CD8-positive, alpha-beta memory T cell (primary cell): ENCODE measurements at regions not wholly inside any gene's neighbourhood (a gene's known extent, or its start where the extent isn't known, plus 50 kb on each side); places are given as distances from the start of the nearest gene placed in this dataset.

ENCODE experiments used
- CTCF ChIA-PET: fragments of 350-600 bp; sonication (Branson Sonifier 250); formaldehyde crosslinking; loops from one replicate; lab custom pipeline; 2021; ENCODE audit warnings: antibody characterized with exemption; lab: Charles Lee
- POLR2A ChIA-PET: fragments of 350-600 bp; sonication (Branson Sonifier 250); formaldehyde crosslinking; loops from one replicate; lab custom pipeline; 2021; ENCODE audit warnings: antibody characterized with exemption; lab: Charles Lee
- DNase-seq, 5 donors: peaks; one replicate each; pipeline versions ENCODE4 v3.0.0 to v3.0.0-alpha.2; 2020 to 2022; ENCODE audit warnings: mixed read lengths in 1 of 5
- H3K27ac ChIP-seq: one replicate; pipeline ENCODE4 v1.7.0; 2013; ENCODE audit warnings: low read depth, mild to moderate bottlenecking, low read length, moderate library complexity
- H3K27me3 ChIP-seq: 2 replicates; pipeline ENCODE4 v1.7.0; 2013; ENCODE audit warnings: low read length, mild to moderate bottlenecking; ENCODE audit not compliant: insufficient read depth, poor library complexity, severe bottlenecking
- H3K36me3 ChIP-seq: 2 replicates; pipeline ENCODE4 v1.7.0; 2013; ENCODE audit warnings: mild to moderate bottlenecking, low read length, moderate library complexity; ENCODE audit not compliant: insufficient read depth
- H3K4me1 ChIP-seq: 2 replicates; pipeline ENCODE4 v1.7.0; 2013; ENCODE audit warnings: mild to moderate bottlenecking, low read length, moderate library complexity; ENCODE audit not compliant: insufficient read depth
- H3K4me3 ChIP-seq: 2 replicates; pipeline ENCODE4 v1.7.0; 2013; ENCODE audit warnings: mild to moderate bottlenecking, low read length
- H3K9me3 ChIP-seq: 2 replicates; pipeline ENCODE4 v1.7.0; 2013; ENCODE audit warnings: mild to moderate bottlenecking, low read length
- H3K27ac Mint-ChIP-seq, 8 donors: one replicate each; pipeline ENCODE4 v1.8.0; 2020 to 2021; ENCODE audit warnings: mixed read lengths in 8 of 8, mild to moderate bottlenecking in 6 of 8, inconsistent platforms in 3 of 8, moderate library complexity in 3 of 8
- H3K27me3 Mint-ChIP-seq, 2 donors: one replicate each; pipeline ENCODE4 v1.8.0; 2020 to 2021; ENCODE audit warnings: mixed read lengths in 2 of 2, mild to moderate bottlenecking in 1 of 2, moderate library complexity in 1 of 2
- H3K36me3 Mint-ChIP-seq, 3 donors: one replicate each; pipeline ENCODE4 v1.8.0; 2020 to 2021; ENCODE audit warnings: mixed read lengths in 3 of 3, inconsistent platforms in 1 of 3, mild to moderate bottlenecking in 1 of 3
- H3K4me1 Mint-ChIP-seq, 3 donors: one replicate each; pipeline ENCODE4 v1.8.0; 2020 to 2021; ENCODE audit warnings: mixed read lengths in 3 of 3, inconsistent platforms in 1 of 3, mild to moderate bottlenecking in 1 of 3
- H3K4me3 Mint-ChIP-seq, 7 donors: one replicate each; pipeline ENCODE4 v1.8.0; 2020 to 2021; ENCODE audit warnings: mixed read lengths in 7 of 7, mild to moderate bottlenecking in 6 of 7, moderate library complexity in 4 of 7, inconsistent platforms in 2 of 7
- H3K9me3 Mint-ChIP-seq, 5 donors: one replicate each; pipeline ENCODE4 v1.8.0; 2020 to 2022; ENCODE audit warnings: mixed read lengths in 5 of 5, mild to moderate bottlenecking in 3 of 5, moderate library complexity in 2 of 5, inconsistent platforms in 1 of 5

DNA sequence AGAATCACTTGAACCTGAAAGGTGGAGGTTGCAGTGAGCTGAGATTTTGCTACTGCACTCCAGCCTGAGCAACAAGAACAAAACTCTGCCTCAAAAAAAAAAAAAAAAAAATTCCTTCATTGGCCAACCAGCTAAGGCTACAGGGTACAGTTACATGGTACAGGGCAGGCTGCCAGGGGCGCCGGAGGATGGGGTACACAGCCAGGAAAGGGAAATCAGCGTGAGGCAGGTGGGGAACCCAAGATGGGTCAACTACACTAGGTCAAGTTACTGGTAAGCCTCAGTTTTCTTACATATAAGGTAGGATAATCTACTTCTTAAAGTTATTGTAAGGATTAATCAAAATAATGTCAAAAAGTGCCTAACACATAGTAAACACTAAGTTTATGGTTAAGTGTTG is 69.6 kb upstream of the KCNK12 start:
- H3K9me3 Mint-ChIP-seq: no peaks in the 10 kb centered on the region
- peak overlapping the region in 1 of 8 donors; percentile 16 for H3K27ac Mint-ChIP-seq
- DNase-seq: no peak
- Histone ChIP-seq H3K27ac (no peak overlapping the region), H3K27me3 (no peaks in the 10 kb centered on the region), H3K9me3 (no peaks in the 10 kb centered on the region), H3K4me1 (no peaks in the 10 kb centered on the region), H3K4me3 (no peak overlapping the region), H3K36me3 (no peaks in the 10 kb centered on the region)
- ChIA-PET POLR2A (no interaction called here), CTCF (no interaction called here)
- H3K4me3 Mint-ChIP-seq: no peak overlapping the region
- H3K36me3 Mint-ChIP-seq: no peaks in the 10 kb centered on the region
- H3K4me1 Mint-ChIP-seq: no peaks in the 10 kb centered on the region
- H3K27me3 Mint-ChIP-seq: peaks cover 0 to 6% of the 10 kb centered on the region in 2 donors

GRCh38 chr2:47639467-47639866 is 68.7 kb upstream of the KCNK12 start:
- H3K27ac Mint-ChIP-seq: no peak overlapping the region
- no peak overlapping the region for H3K27ac ChIP-seq
- H3K36me3 ChIP-seq: no peaks in the 10 kb centered on the region
- H3K36me3 Mint-ChIP-seq: no peaks in the 10 kb centered on the region
- H3K4me3 ChIP-seq: no peak overlapping the region
- ChIA-PET CTCF (no interaction called here), POLR2A (no interaction called here)
- no peak for DNase-seq
- no peaks in the 10 kb centered on the region for H3K4me1 ChIP-seq
- no peaks in the 10 kb centered on the region for H3K9me3 Mint-ChIP-seq
- peaks cover 0 to 6% of the 10 kb centered on the region in 2 donors for H3K27me3 Mint-ChIP-seq
- H3K4me1 Mint-ChIP-seq: no peaks in the 10 kb centered on the region
- H3K9me3 ChIP-seq: no peaks in the 10 kb centered on the region
- H3K4me3 Mint-ChIP-seq: no peak overlapping the region
- H3K27me3 ChIP-seq: no peaks in the 10 kb centered on the region

DNA sequence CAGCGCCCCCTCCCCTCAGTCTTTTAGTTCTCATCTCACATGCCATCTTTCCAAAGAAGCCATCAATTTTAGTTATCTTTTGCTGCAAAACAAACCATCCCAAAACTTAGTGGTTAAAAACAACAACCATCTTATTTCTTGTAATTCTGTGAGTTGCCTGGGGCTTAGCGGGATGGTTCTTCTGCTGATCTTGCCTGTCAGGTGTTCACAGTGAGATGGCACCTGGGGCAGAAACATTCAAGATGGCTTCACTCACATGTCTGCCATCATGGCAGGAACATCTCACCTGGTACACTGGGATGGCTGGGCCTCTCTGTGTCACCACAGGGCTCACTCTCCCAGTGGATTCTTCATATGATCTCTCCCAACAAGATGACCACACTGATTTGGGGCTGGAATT is 67.6 kb upstream of the KCNK12 start:
- H3K36me3 Mint-ChIP-seq: no peaks in the 10 kb centered on the region
- ChIA-PET CTCF (no interaction called here), POLR2A (no interaction called here)
- no peak overlapping the region for H3K27ac Mint-ChIP-seq
- no peaks in the 10 kb centered on the region for H3K9me3 Mint-ChIP-seq
- H3K4me1 Mint-ChIP-seq: no peaks in the 10 kb centered on the region
- Histone ChIP-seq H3K36me3 (no peaks in the 10 kb centered on the region), H3K27ac (no peak overlapping the region), H3K4me1 (no peaks in the 10 kb centered on the region), H3K9me3 (no peaks in the 10 kb centered on the region), H3K27me3 (no peaks in the 10 kb centered on the region), H3K4me3 (no peak overlapping the region)
- no peak overlapping the region for H3K4me3 Mint-ChIP-seq
- DNase-seq: no peak
- H3K27me3 Mint-ChIP-seq: peaks cover 0 to 8% of the 10 kb centered on the region in 2 donors

DNA sequence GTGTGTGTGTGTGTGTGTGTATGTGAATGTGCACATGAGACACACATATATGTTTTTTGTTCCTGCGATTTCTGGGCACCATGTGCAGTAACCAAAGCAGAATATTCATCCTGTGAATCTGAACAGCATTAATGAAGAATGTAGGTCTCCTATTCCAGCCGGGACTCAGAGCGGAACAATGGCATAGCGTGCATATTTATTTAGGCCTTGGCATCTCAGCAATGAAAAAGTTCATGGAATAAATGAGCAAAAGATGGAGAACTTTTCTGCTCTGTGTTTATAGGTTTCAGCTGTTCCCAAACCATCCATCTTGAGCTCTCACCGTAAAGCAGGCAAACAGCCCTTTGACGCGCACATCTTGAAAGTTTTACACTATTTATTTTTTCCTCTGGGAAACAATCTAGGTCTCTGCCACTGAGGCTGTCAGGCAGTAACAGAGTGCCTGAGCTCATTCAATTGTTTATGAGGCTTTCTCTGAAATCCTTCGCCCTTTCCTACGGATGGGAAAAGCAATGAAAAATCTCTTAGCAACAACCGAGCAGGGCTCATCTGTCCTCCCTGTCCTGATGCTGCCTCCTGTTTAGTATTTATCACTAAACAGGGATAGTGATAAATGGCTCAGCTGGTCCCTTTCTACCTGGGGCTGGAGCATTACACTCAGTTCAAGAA is 65.9 kb upstream of the KCNK12 start:
- no peak overlapping the region for H3K4me3 ChIP-seq
- no peaks in the 10 kb centered on the region for H3K4me1 Mint-ChIP-seq
- H3K27me3 ChIP-seq: no peaks in the 10 kb centered on the region
- no peak overlapping the region for H3K27ac ChIP-seq
- no peak for DNase-seq
- no peak overlapping the region for H3K27ac Mint-ChIP-seq
- H3K9me3 Mint-ChIP-seq: no peaks in the 10 kb centered on the region
- no peaks in the 10 kb centered on the region for H3K36me3 ChIP-seq
- no peaks in the 10 kb centered on the region for H3K36me3 Mint-ChIP-seq
- CTCF ChIA-PET: no interaction called here
- peaks cover 0 to 5% of the 10 kb centered on the region in 2 donors for H3K27me3 Mint-ChIP-seq
- no peak overlapping the region for H3K4me3 Mint-ChIP-seq
- no peaks in the 10 kb centered on the region for H3K4me1 ChIP-seq
- no peaks in the 10 kb centered on the region for H3K9me3 ChIP-seq
- POLR2A ChIA-PET: no interaction called here

DNA sequence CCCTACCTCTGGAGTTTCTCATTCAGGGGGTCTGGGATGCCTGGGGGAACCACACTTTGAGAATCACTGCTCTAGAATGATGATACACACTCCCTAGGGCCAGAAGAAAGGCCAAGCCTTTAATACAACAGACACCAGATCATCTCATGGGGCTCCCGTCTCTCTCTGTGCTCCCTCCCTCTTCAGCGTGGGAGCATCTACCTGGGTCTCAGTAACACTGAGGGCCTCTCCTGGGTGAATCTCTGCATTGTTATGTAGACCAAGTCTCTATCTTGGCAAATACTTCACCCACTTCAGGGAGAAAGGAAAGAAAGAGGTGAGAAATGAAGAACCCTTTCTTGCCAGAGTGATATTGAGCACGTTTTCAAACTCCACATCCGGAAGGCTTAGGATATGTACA is 65.4 kb upstream of the KCNK12 start:
- no peaks in the 10 kb centered on the region for H3K27me3 ChIP-seq
- no peaks in the 10 kb centered on the region for H3K36me3 ChIP-seq
- Mint-ChIP-seq H3K36me3 (no peaks in the 10 kb centered on the region), H3K27ac (no peak overlapping the region), H3K27me3 (peaks cover 0 to 5% of the 10 kb centered on the region in 2 donors), H3K4me3 (no peak overlapping the region), H3K9me3 (no peaks in the 10 kb centered on the region), H3K4me1 (no peaks in the 10 kb centered on the region)
- CTCF ChIA-PET: no interaction called here
- POLR2A ChIA-PET: no interaction called here
- DNase-seq: no peak
- no peak overlapping the region for H3K4me3 ChIP-seq
- no peak overlapping the region for H3K27ac ChIP-seq
- no peaks in the 10 kb centered on the region for H3K4me1 ChIP-seq
- no peaks in the 10 kb centered on the region for H3K9me3 ChIP-seq

DNA sequence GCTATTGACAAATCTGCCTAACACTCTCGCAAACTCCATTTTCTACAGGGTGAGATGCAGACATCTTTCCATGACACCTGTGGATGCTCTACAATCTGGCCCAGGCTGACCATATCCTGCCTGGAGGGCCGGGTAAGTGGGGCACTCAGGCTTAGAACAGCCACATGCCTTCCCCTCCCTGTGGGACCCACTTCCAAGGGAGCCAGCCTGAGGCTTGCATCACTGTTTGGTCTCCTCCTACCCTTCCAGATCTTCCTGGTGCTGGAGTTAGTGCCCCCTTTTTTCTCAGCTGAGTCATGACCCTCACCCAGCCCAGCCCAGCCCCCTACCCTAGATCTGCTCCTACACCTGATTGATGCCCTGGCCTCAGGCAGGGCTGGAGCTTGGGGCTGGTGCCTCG is 62.0 kb upstream of the KCNK12 start:
- ChIA-PET CTCF (no interaction called here), POLR2A (no interaction called here)
- Histone ChIP-seq H3K9me3 (no peaks in the 10 kb centered on the region), H3K4me1 (no peaks in the 10 kb centered on the region), H3K27ac (no peak overlapping the region), H3K27me3 (no peaks in the 10 kb centered on the region), H3K4me3 (no peak overlapping the region), H3K36me3 (no peaks in the 10 kb centered on the region)
- Mint-ChIP-seq H3K27ac (no peak overlapping the region), H3K27me3 (peaks cover 5 to 7% of the 10 kb centered on the region in 2 donors), H3K4me3 (no peak overlapping the region), H3K9me3 (no peaks in the 10 kb centered on the region), H3K4me1 (no peaks in the 10 kb centered on the region), H3K36me3 (no peaks in the 10 kb centered on the region)
- DNase-seq: no peak

DNA sequence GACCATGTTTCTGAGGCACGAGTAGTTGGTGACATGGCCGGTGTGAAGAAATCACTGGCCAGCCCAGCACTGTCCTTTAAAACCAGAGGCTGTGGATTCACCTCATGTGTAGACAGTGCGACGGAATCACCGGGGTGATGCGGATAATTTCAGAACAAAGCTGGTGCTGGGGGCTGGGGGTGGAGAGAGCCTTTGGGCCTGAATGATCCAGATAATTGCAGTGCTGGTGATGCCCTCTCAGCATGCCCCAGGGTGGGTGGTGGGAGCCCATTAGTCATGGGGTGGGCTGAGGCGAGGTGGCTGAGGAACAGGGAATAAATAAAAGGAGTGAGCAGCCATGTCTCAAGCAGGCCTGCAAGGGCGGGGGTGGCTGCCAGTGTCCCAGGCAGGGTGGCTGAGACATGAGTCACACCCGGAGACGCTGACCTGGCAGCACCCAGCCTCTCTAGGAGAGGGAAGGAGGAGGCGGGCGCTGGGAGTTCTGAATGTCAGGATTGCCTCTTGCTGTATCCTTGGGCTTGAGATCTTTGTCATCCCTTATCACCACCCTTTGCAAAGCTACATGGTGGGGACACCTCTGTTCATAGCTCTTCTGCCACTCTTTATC is 61.1 kb upstream of the KCNK12 start:
- no peaks in the 10 kb centered on the region for H3K9me3 Mint-ChIP-seq
- ChIA-PET CTCF (no interaction called here), POLR2A (no interaction called here)
- Histone ChIP-seq H3K4me1 (no peaks in the 10 kb centered on the region), H3K27ac (no peak overlapping the region), H3K9me3 (no peaks in the 10 kb centered on the region), H3K27me3 (no peaks in the 10 kb centered on the region), H3K4me3 (no peak overlapping the region), H3K36me3 (no peaks in the 10 kb centered on the region)
- no peak overlapping the region for H3K4me3 Mint-ChIP-seq
- no peaks in the 10 kb centered on the region for H3K36me3 Mint-ChIP-seq
- no peak for DNase-seq
- H3K4me1 Mint-ChIP-seq: no peaks in the 10 kb centered on the region
- peaks cover 5 to 13% of the 10 kb centered on the region in 2 donors for H3K27me3 Mint-ChIP-seq
- H3K27ac Mint-ChIP-seq: no peak overlapping the region

- H3K4me1 ChIP-seq: no peaks in the 10 kb centered on the region
- no peaks in the 10 kb centered on the region for H3K36me3 ChIP-seq
- no peak overlapping the region for H3K27ac ChIP-seq
- POLR2A ChIA-PET: no interaction called here
- Mint-ChIP-seq H3K4me1 (no peaks in the 10 kb centered on the region), H3K9me3 (no peaks in the 10 kb centered on the region), H3K4me3 (no peak overlapping the region), H3K27me3 (peaks cover 6 to 16% of the 10 kb centered on the region in 2 donors), H3K36me3 (no peaks in the 10 kb centered on the region), H3K27ac (no peak overlapping the region)
- H3K4me3 ChIP-seq: no peak overlapping the region
- H3K9me3 ChIP-seq: no peaks in the 10 kb centered on the region
- CTCF ChIA-PET: no interaction called here
- H3K27me3 ChIP-seq: no peaks in the 10 kb centered on the region
- no peak for DNase-seq
These were observed 60.5 kb upstream of the KCNK12 start for GRCh38 chr2:47631306-47631705.
